ENCODE measurements at regions not wholly inside any gene's neighbourhood (a gene's known extent, or its start where the extent isn't known, plus 50 kb on each side); places are given as distances from the start of the nearest gene placed in this dataset.

- no peaks in the 10 kb centered on the region for H3K4me1 Mint-ChIP-seq
- no peaks in the 10 kb centered on the region for H3K27me3 Mint-ChIP-seq (ENCODE audit: low read depth in 3 of 3)
- no peak overlapping the region for H3K27ac Mint-ChIP-seq
- H3K4me3 Mint-ChIP-seq = no peak overlapping the region
- DNase-seq = no peak
- H3K9me3 Mint-ChIP-seq = peaks cover 5 to 33% (median 8%) of the 10 kb centered on the region in 6 donors
- peaks cover 0 to 4% (median 0%) of the 10 kb centered on the region in 3 donors for H3K36me3 Mint-ChIP-seq
These were observed 540.4 kb upstream of the NBEA start for GRCh38 chr13:34401696-34402095.

GRCh38 chr13:34405410-34406181 is 536.5 kb upstream of the NBEA start:
- no peak overlapping the region for H3K27ac Mint-ChIP-seq
- DNase-seq = no peak
- H3K36me3 Mint-ChIP-seq = peaks cover 0 to 3% (median 0%) of the 10 kb centered on the region in 3 donors
- no peak overlapping the region for H3K4me3 Mint-ChIP-seq
- no peaks in the 10 kb centered on the region for H3K4me1 Mint-ChIP-seq
- peaks cover 0 to 2% (median 0%) of the 10 kb centered on the region in 3 donors for H3K27me3 Mint-ChIP-seq (ENCODE audit: low read depth in 3 of 3)
- peaks cover 5 to 24% (median 8%) of the 10 kb centered on the region in 6 donors for H3K9me3 Mint-ChIP-seq

- Mint-ChIP-seq H3K27ac (no peak overlapping the region), H3K36me3 (peaks cover 0 to 3% (median 0%) of the 10 kb centered on the region in 3 donors), H3K9me3 (peaks cover 6 to 36% (median 10%) of the 10 kb centered on the region in 6 donors), H3K4me1 (no peaks in the 10 kb centered on the region), H3K27me3 (ENCODE audit: low read depth in 3 of 3) (peaks cover 0 to 3% (median 0%) of the 10 kb centered on the region in 3 donors), H3K4me3 (no peak overlapping the region)
- no peak for DNase-seq
These were observed 533.4 kb upstream of the NBEA start for GRCh38 chr13:34408640-34409039.

- no peaks in the 10 kb centered on the region for H3K4me1 Mint-ChIP-seq
- H3K36me3 Mint-ChIP-seq = peaks cover 0 to 3% (median 0%) of the 10 kb centered on the region in 3 donors
- no peak overlapping the region for H3K27ac Mint-ChIP-seq
- no peak for DNase-seq
- H3K9me3 Mint-ChIP-seq = peaks cover 10 to 35% (median 18%) of the 10 kb centered on the region in 6 donors
- H3K27me3 Mint-ChIP-seq (ENCODE audit: low read depth in 3 of 3) = peaks cover 0 to 3% (median 0%) of the 10 kb centered on the region in 3 donors
- H3K4me3 Mint-ChIP-seq = no peak overlapping the region
These were observed 532.4 kb upstream of the NBEA start for GRCh38 chr13:34409496-34410182.

- H3K27ac Mint-ChIP-seq = no peak overlapping the region
- H3K27me3 Mint-ChIP-seq (ENCODE audit: low read depth in 3 of 3) = peaks cover 0 to 3% (median 0%) of the 10 kb centered on the region in 3 donors
- H3K4me1 Mint-ChIP-seq = no peaks in the 10 kb centered on the region
- no peak for DNase-seq
- peaks cover 0 to 3% (median 0%) of the 10 kb centered on the region in 3 donors for H3K36me3 Mint-ChIP-seq
- no peak overlapping the region for H3K4me3 Mint-ChIP-seq
- peaks cover 10 to 40% (median 20%) of the 10 kb centered on the region in 6 donors for H3K9me3 Mint-ChIP-seq
These were observed 531.4 kb upstream of the NBEA start for GRCh38 chr13:34410678-34411077.

- Mint-ChIP-seq H3K9me3 (peaks cover 10 to 40% (median 20%) of the 10 kb centered on the region in 6 donors), H3K36me3 (peaks cover 0 to 3% (median 0%) of the 10 kb centered on the region in 3 donors), H3K27ac (no peak overlapping the region), H3K27me3 (ENCODE audit: low read depth in 3 of 3) (peaks cover 0 to 3% (median 0%) of the 10 kb centered on the region in 3 donors), H3K4me1 (no peaks in the 10 kb centered on the region), H3K4me3 (no peak overlapping the region)
- DNase-seq = no peak
These were observed 530.9 kb upstream of the NBEA start for GRCh38 chr13:34411177-34411576.

- peaks cover 0 to 3% (median 0%) of the 10 kb centered on the region in 3 donors for H3K36me3 Mint-ChIP-seq
These were observed 530.2 kb upstream of the NBEA start for GRCh38 chr13:34411894-34412293.

GRCh38 chr13:34412295-34412694 is 529.8 kb upstream of the NBEA start:
- H3K4me3 Mint-ChIP-seq = no peak overlapping the region
- no peak overlapping the region for H3K27ac Mint-ChIP-seq
- no peaks in the 10 kb centered on the region for H3K4me1 Mint-ChIP-seq
- no peak for DNase-seq
- peaks cover 0 to 2% (median 0%) of the 10 kb centered on the region in 3 donors for H3K36me3 Mint-ChIP-seq
- H3K27me3 Mint-ChIP-seq (ENCODE audit: low read depth in 3 of 3) = peaks cover 0 to 3% (median 0%) of the 10 kb centered on the region in 3 donors
- peaks cover 8 to 32% (median 22%) of the 10 kb centered on the region in 6 donors for H3K9me3 Mint-ChIP-seq

More at GRCh38 chr13:34411894-34412293, 530.2 kb upstream of the NBEA start:
- no peak for DNase-seq
- peaks cover 7 to 36% (median 21%) of the 10 kb centered on the region in 6 donors for H3K9me3 Mint-ChIP-seq
- H3K27ac Mint-ChIP-seq = no peak overlapping the region
- no peak overlapping the region for H3K4me3 Mint-ChIP-seq
- H3K27me3 Mint-ChIP-seq (ENCODE audit: low read depth in 3 of 3) = peaks cover 0 to 3% (median 0%) of the 10 kb centered on the region in 3 donors
- H3K4me1 Mint-ChIP-seq = no peaks in the 10 kb centered on the region

- no peak for DNase-seq
- Mint-ChIP-seq H3K4me1 (no peaks in the 10 kb centered on the region), H3K36me3 (no peaks in the 10 kb centered on the region), H3K27ac (no peak overlapping the region), H3K9me3 (peaks cover 7 to 27% (median 17%) of the 10 kb centered on the region in 6 donors), H3K27me3 (ENCODE audit: low read depth in 3 of 3) (peaks cover 0 to 2% (median 0%) of the 10 kb centered on the region in 3 donors), H3K4me3 (no peak overlapping the region)
These were observed 529.2 kb upstream of the NBEA start for GRCh38 chr13:34412817-34413375.

- H3K27me3 Mint-ChIP-seq (ENCODE audit: low read depth in 3 of 3) = peaks cover 0 to 2% (median 0%) of the 10 kb centered on the region in 3 donors
- no peak overlapping the region for H3K4me3 Mint-ChIP-seq
- H3K9me3 Mint-ChIP-seq = peaks cover 7 to 23% (median 17%) of the 10 kb centered on the region in 6 donors
- no peak overlapping the region for H3K27ac Mint-ChIP-seq
- H3K4me1 Mint-ChIP-seq = no peaks in the 10 kb centered on the region
- no peaks in the 10 kb centered on the region for H3K36me3 Mint-ChIP-seq
- DNase-seq = no peak
These were observed 528.4 kb upstream of the NBEA start for GRCh38 chr13:34413538-34414210.

- Mint-ChIP-seq H3K27ac (no peak overlapping the region), H3K27me3 (ENCODE audit: low read depth in 3 of 3) (peaks cover 0 to 2% (median 0%) of the 10 kb centered on the region in 3 donors), H3K36me3 (no peaks in the 10 kb centered on the region), H3K4me1 (no peaks in the 10 kb centered on the region), H3K4me3 (no peak overlapping the region), H3K9me3 (peaks cover 7 to 22% (median 17%) of the 10 kb centered on the region in 6 donors)
- DNase-seq = no peak
These were observed 527.5 kb upstream of the NBEA start for GRCh38 chr13:34414616-34415015.

GRCh38 chr13:34416971-34417380 is 525.1 kb upstream of the NBEA start:
- no peak overlapping the region for H3K27ac Mint-ChIP-seq
- no peak for DNase-seq
- H3K27me3 Mint-ChIP-seq (ENCODE audit: low read depth in 3 of 3) = peaks cover 0 to 2% (median 0%) of the 10 kb centered on the region in 3 donors
- H3K4me1 Mint-ChIP-seq = no peaks in the 10 kb centered on the region
- no peak overlapping the region for H3K4me3 Mint-ChIP-seq
- no peaks in the 10 kb centered on the region for H3K36me3 Mint-ChIP-seq
- peaks cover 7 to 22% (median 16%) of the 10 kb centered on the region in 6 donors for H3K9me3 Mint-ChIP-seq

- H3K4me3 Mint-ChIP-seq = no peak overlapping the region
- peaks cover 7 to 25% (median 14%) of the 10 kb centered on the region in 6 donors for H3K9me3 Mint-ChIP-seq
- H3K27ac Mint-ChIP-seq = no peak overlapping the region
- no peaks in the 10 kb centered on the region for H3K4me1 Mint-ChIP-seq
- peaks cover 0 to 2% (median 0%) of the 10 kb centered on the region in 3 donors for H3K27me3 Mint-ChIP-seq (ENCODE audit: low read depth in 3 of 3)
- DNase-seq = no peak
- no peaks in the 10 kb centered on the region for H3K36me3 Mint-ChIP-seq
These were observed 524.2 kb upstream of the NBEA start for GRCh38 chr13:34417896-34418295.

Data from immature natural killer cell (primary cell).